C4-2B (cell line): ENCODE measurements at regions not wholly inside any gene's neighbourhood (a gene's known extent, or its start where the extent isn't known, plus 50 kb on each side); places are given as distances from the start of the nearest gene placed in this dataset.

Experiments
- H3K27ac ChIP-seq: fragments of 450-650 bp; 2 replicates; pipeline ENCODE4 v1.5.1; 2017
- ZFX ChIP-seq: fragments of 450-650 bp; IDR thresholded peaks from 2 replicates; pipeline ENCODE4 v1.6.1; 2017
- TF ChIP-seq, protein P1 (sequence below): fragments of 450-650 bp; conservative IDR thresholded peaks from 2 replicates; pipeline ENCODE4 v1.5.1; 2017; ENCODE audit warnings: mild to moderate bottlenecking

DNA sequence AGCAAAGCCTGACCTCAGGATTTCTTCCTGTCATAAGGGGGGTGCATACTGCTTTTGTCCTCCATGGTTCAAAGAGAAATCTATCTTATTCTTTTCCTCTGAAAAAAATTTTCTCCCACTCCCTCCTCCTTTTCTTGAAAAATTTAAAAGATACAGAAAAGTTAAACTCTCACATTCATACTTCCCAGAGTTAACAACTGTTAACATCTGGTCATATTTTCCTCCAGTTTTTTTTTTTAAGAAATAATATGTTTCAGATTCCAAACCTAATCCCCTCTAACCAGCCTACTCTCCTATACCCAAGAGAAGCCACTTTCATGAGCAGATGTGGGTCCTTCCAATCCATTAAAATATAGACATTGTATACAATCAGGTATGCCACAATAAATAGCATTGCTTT is 378.9 kb upstream of the HNRNPA3 start:
- no peak overlapping the region for H3K27ac ChIP-seq
- TF ChIP-seq, protein P1, sequence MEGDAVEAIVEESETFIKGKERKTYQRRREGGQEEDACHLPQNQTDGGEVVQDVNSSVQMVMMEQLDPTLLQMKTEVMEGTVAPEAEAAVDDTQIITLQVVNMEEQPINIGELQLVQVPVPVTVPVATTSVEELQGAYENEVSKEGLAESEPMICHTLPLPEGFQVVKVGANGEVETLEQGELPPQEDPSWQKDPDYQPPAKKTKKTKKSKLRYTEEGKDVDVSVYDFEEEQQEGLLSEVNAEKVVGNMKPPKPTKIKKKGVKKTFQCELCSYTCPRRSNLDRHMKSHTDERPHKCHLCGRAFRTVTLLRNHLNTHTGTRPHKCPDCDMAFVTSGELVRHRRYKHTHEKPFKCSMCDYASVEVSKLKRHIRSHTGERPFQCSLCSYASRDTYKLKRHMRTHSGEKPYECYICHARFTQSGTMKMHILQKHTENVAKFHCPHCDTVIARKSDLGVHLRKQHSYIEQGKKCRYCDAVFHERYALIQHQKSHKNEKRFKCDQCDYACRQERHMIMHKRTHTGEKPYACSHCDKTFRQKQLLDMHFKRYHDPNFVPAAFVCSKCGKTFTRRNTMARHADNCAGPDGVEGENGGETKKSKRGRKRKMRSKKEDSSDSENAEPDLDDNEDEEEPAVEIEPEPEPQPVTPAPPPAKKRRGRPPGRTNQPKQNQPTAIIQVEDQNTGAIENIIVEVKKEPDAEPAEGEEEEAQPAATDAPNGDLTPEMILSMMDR = no peak

DNA sequence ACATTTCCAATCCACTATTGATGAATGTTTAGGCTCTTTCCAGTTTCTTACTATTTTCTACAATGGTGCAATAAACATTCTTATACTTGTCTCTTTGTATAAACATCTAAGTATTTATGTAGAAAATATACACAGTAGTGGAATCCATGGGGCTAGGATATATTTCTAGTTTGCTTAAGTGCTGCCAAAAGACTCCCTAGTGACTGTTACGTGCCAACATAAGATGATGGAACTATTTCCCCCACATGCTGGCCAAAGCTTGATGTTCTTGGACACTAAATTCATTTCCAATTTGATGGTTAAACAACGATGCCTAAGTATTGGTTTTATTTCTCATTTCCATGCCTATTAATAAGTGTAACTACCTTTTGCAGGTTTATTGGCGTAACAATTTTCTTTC is 378.4 kb upstream of the HNRNPA3 start:
- no peak overlapping the region for H3K27ac ChIP-seq
- TF ChIP-seq, protein P1 = no peak
- no peak for TF ChIP-seq ZFX

DNA sequence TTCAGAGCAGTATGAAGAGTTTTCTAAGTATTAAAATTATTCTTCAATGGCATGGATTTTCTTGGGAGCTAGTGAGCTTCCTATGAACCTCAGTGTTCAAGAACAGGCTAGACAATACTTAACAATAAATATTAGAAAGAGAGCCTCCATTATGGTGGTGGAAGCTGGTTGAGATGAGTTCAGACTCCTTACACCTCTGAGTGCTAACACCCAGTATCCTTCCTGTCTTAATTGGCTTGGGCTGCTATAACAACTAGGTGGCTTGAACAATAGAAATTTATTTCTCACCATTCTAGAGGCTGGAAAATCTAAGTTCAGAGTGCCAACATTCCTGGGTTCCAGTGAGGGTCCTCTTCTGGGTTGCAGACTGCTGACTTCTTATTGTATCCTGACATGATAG is 369.4 kb upstream of the HNRNPA3 start:
- TF ChIP-seq ZFX = no peak
- TF ChIP-seq, protein P1 = no peak
- H3K27ac ChIP-seq = no peak overlapping the region

DNA sequence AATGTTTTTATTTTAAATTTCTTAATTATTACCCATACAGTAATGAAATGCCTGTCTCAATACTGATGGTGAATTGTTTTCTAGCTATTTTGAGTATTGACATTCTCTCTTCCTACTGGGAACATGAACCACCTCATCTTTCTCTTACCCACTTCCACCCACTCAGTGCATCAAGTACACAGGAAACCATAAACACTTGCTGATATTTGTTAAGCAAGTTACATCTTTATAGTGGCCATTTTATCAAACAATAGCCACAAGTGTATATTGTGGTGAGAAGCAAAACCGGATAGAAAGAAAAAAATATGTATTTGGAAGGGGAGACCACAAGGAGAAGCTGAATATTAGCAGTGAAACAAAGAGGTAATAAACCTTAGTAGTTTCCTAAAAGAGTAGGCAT is 368.1 kb upstream of the HNRNPA3 start:
- no peak overlapping the region for H3K27ac ChIP-seq

DNA sequence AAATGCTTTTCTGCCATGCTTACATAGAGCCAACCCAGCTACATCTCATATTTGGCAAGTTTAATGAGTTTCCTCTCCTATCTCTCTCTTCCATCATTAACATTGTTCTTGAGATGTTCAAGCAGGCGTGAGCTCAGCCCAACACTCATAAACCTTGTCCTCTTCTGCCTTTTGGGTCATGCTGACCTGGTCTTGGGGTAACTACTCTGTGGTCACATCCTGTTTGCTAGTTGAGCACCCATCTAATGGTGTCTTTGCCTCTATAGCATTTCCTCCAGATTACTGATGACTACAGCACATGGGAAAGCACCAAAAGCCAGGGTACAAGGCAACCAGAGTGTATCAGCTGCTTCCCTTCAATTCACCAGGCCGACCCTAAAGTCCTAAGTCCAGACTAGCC is 366.9 kb upstream of the HNRNPA3 start:
- H3K27ac ChIP-seq = no peak overlapping the region
- TF ChIP-seq, protein P1 = no peak
- no peak for TF ChIP-seq ZFX

More for the DNA sequence above, 368.1 kb upstream of the HNRNPA3 start:
- TF ChIP-seq, protein P1 = no peak
- TF ChIP-seq ZFX = no peak

DNA sequence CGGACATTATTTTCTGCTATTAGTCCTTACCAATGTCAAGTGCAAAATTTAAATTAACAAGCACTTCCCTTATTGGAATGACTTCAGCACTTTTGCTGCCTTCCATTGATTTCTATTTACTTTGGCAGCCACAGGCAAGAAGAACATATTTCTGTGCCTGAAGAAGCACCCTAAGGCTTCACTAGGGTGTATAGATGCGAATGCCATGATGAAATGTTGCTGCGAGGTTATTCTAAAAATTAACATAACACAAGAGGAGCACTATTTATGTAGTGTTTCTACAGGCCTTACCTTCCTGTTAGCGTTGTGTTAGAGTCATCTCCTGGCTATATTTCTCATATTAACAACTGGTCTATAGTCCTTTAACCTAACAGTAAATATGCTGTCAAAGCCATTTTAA is 365.0 kb upstream of the HNRNPA3 start:
- no peak for TF ChIP-seq ZFX
- TF ChIP-seq, protein P1 = no peak
- no peak overlapping the region for H3K27ac ChIP-seq

DNA sequence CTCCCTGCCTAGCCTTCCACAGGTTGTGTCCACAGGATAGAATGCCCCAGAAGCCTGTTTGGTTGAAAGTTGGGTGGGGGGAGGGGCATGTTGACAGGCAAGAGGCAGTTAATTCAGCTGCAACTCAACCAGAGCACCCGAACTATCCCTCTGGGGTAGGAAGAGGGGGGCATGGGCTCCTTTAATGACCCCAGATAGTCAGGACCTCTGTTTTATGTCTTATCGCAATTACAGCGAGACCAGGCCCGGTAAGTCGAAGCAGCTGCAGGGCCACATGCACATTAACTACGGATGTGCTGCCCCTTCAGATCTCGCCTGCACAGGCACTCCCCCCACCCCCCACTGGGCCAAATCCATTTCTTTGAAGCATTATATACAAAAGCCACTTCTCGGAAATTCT is 363.8 kb upstream of the HNRNPA3 start:
- TF ChIP-seq ZFX = no peak
- TF ChIP-seq, protein P1 = no peak
- H3K27ac ChIP-seq = no peak overlapping the region
